ENCODE measurements at regions not wholly inside any gene's neighbourhood (a gene's known extent, or its start where the extent isn't known, plus 50 kb on each side); places are given as distances from the start of the nearest gene placed in this dataset.

DNA sequence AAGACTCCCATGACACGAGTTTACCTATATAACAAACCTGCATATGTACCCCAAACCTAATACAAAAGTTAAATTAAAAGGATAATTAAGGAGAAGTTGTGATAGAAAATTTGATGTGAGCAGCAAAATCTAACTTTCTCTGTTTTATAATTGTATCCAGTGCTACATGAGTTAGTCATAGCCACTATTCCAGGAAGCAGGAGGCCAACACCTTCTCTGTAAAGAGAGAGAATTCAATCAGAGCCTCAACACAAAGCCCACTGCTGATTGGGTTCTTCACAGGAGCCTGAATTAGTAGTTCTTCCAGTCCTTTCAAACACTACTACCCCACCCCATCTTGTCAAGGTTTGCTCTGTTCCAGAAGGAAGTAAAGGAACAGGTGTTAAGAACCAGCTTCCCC is 84.2 kb downstream of the BLID start:
- no peaks in the 10 kb centered on the region for H3K4me1 Mint-ChIP-seq
- no peaks in the 10 kb centered on the region for H3K27me3 Mint-ChIP-seq (ENCODE audit: low read depth)
- peaks cover 3% of the 10 kb centered on the region for H3K9me3 Mint-ChIP-seq
- no peak overlapping the region for H3K4me3 Mint-ChIP-seq
- no peak for DNase-seq (ENCODE audit: low read depth, low spot score)
- no peak overlapping the region for H3K27ac Mint-ChIP-seq (ENCODE audit: unreplicated experiment)
- H3K36me3 Mint-ChIP-seq (ENCODE audit: low read depth): peaks cover 3% of the 10 kb centered on the region
- TF ChIP-seq, protein P1, sequence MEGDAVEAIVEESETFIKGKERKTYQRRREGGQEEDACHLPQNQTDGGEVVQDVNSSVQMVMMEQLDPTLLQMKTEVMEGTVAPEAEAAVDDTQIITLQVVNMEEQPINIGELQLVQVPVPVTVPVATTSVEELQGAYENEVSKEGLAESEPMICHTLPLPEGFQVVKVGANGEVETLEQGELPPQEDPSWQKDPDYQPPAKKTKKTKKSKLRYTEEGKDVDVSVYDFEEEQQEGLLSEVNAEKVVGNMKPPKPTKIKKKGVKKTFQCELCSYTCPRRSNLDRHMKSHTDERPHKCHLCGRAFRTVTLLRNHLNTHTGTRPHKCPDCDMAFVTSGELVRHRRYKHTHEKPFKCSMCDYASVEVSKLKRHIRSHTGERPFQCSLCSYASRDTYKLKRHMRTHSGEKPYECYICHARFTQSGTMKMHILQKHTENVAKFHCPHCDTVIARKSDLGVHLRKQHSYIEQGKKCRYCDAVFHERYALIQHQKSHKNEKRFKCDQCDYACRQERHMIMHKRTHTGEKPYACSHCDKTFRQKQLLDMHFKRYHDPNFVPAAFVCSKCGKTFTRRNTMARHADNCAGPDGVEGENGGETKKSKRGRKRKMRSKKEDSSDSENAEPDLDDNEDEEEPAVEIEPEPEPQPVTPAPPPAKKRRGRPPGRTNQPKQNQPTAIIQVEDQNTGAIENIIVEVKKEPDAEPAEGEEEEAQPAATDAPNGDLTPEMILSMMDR (conservative IDR thresholded peaks at IDR 0.05): no peak

DNA sequence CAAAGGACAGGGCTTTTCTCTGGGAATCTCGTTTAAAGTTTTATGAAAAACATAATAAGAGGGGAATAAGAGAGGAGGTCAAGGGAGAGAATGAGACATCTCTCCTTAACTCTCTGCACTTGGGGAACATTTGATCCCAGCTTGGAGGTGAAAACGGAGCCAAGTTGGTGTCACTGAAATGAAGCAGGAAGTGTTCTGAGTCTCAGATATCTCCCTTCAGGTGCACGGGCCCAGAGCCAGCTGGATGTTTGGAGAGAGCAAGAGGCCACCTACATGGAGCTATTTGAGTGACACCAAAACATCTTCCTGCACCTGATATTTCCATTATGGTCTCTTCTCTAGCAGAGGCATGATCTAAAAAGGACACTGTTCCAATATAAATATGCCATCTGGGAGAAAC is 85.7 kb downstream of the BLID start:
- H3K27me3 Mint-ChIP-seq (ENCODE audit: low read depth): no peaks in the 10 kb centered on the region
- no peak overlapping the region for H3K4me3 Mint-ChIP-seq
- no peak for DNase-seq (ENCODE audit: low read depth, low spot score)
- TF ChIP-seq, protein P1 (conservative IDR thresholded peaks at IDR 0.05): no peak
- no peaks in the 10 kb centered on the region for H3K4me1 Mint-ChIP-seq
- peaks cover 3% of the 10 kb centered on the region for H3K9me3 Mint-ChIP-seq
- peaks cover 3% of the 10 kb centered on the region for H3K36me3 Mint-ChIP-seq (ENCODE audit: low read depth)
- H3K27ac Mint-ChIP-seq (ENCODE audit: unreplicated experiment): peak overlapping the region; percentile 20

DNA sequence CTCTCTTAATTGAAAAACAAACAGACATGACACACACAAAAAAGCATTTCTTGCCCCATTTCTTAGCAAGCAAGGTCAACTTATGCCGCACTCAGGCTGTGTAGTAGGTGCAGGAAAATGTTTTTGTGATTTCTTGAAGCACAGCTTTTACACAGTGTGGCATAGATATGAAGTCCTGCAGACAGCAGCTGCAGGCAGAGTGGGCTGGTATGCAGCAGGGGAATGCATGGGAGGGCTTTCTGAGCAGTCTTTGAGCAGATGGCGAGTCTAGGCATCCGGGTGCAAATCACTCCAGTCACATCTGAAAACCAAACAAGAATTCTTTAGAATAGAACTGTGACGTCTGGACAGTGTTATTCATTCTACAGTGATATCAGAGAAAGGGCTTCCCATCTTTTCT is 87.5 kb downstream of the BLID start:
- Mint-ChIP-seq H3K4me1 (peaks cover 4% of the 10 kb centered on the region), H3K27me3 (ENCODE audit: low read depth) (no peaks in the 10 kb centered on the region), H3K4me3 (no peak overlapping the region), H3K36me3 (ENCODE audit: low read depth) (peaks cover 3% of the 10 kb centered on the region), H3K27ac (ENCODE audit: unreplicated experiment) (peak overlapping the region; percentile 57), H3K9me3 (peaks cover 3% of the 10 kb centered on the region)
- no peak for DNase-seq (ENCODE audit: low read depth, low spot score)
- TF ChIP-seq, protein P1 (conservative IDR thresholded peaks at IDR 0.05): no peak

GRCh38 chr11:122028036-122028435 is 88.0 kb downstream of the BLID start:
- no peak for DNase-seq (ENCODE audit: low read depth, low spot score)
- H3K9me3 Mint-ChIP-seq: peaks cover 3% of the 10 kb centered on the region
- peaks cover 3% of the 10 kb centered on the region for H3K36me3 Mint-ChIP-seq (ENCODE audit: low read depth)
- no peaks in the 10 kb centered on the region for H3K27me3 Mint-ChIP-seq (ENCODE audit: low read depth)
- no peak overlapping the region for H3K4me3 Mint-ChIP-seq
- no peak overlapping the region for H3K27ac Mint-ChIP-seq (ENCODE audit: unreplicated experiment)
- peaks cover 4% of the 10 kb centered on the region for H3K4me1 Mint-ChIP-seq
- TF ChIP-seq, protein P1 (conservative IDR thresholded peaks at IDR 0.05): no peak

- no peak for DNase-seq (ENCODE audit: low read depth, low spot score)
- H3K9me3 Mint-ChIP-seq: no peaks in the 10 kb centered on the region
- no peak overlapping the region for H3K4me3 Mint-ChIP-seq
- peaks cover 4% of the 10 kb centered on the region for H3K4me1 Mint-ChIP-seq
- H3K27ac Mint-ChIP-seq (ENCODE audit: unreplicated experiment): no peak overlapping the region
- H3K27me3 Mint-ChIP-seq (ENCODE audit: low read depth): no peaks in the 10 kb centered on the region
- TF ChIP-seq, protein P1 (conservative IDR thresholded peaks at IDR 0.05): no peak
- no peaks in the 10 kb centered on the region for H3K36me3 Mint-ChIP-seq (ENCODE audit: low read depth)
Observed at GRCh38 chr11:122025757-122026156, 90.3 kb downstream of the BLID start.

DNA sequence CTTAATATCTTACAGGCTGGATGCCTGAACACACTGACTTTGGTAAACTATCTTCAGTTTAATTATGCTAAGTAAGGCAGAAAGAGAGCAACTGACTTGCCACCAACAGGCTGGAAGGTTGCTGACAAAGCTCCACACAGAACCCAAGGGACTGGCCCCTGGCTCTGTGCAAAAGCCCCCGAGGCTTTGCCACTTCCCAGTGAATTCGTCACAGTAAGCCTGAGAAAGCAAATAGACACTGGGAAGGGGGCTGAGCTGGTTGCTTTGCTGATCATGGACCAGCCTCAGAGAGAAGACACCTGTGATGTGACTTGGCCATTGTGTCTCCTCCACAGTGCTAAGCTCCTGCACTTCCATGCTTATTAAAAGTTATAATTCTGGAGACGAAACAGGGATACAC is 91.7 kb downstream of the BLID start:
- H3K9me3 Mint-ChIP-seq: no peaks in the 10 kb centered on the region
- no peaks in the 10 kb centered on the region for H3K27me3 Mint-ChIP-seq (ENCODE audit: low read depth)
- DNase-seq (ENCODE audit: low read depth, low spot score): no peak
- H3K27ac Mint-ChIP-seq (ENCODE audit: unreplicated experiment): no peak overlapping the region
- no peak overlapping the region for H3K4me3 Mint-ChIP-seq
- H3K36me3 Mint-ChIP-seq (ENCODE audit: low read depth): no peaks in the 10 kb centered on the region
- TF ChIP-seq, protein P1 (conservative IDR thresholded peaks at IDR 0.05): no peak
- H3K4me1 Mint-ChIP-seq: peaks cover 4% of the 10 kb centered on the region
